Neutrophil (primary cell): ENCODE measurements at regions not wholly inside any gene's neighbourhood (a gene's known extent, or its start where the extent isn't known, plus 50 kb on each side); places are given as distances from the start of the nearest gene placed in this dataset.

Experiments
- H3K27ac ChIP-seq: fragments of 200-600 bp; sonication (generic); 2 replicates; pipeline ENCODE4 v1.5.1; 2016; ENCODE audit warnings: mild to moderate bottlenecking, moderate library complexity
- H3K27me3 ChIP-seq: fragments of 200-600 bp; sonication (generic); 2 replicates; pipeline ENCODE4 v1.6.0; 2016; ENCODE audit warnings: mild to moderate bottlenecking
- H3K36me3 ChIP-seq: fragments of 200-600 bp; sonication (generic); 2 replicates; pipeline ENCODE4 v1.5.1; 2017
- H3K4me1 ChIP-seq, 2 experiments: fragments of 200-600 bp in 1 of 2; sonication (generic) in 1 of 2; 1 replicate in 1 of 2; 2 replicates in 1 of 2; pipeline versions ENCODE4 v1.5.1 to v1.6.1; 2013 to 2016; ENCODE audit warnings: low read depth in 1 of 2, low read length in 1 of 2, mild to moderate bottlenecking in 1 of 2, moderate library complexity in 1 of 2; ENCODE audit not compliant: control insufficient read depth in 1 of 2, insufficient read depth in 1 of 2
- H3K4me3 ChIP-seq, 2 experiments: fragments of 200-600 bp in 1 of 2; sonication (generic) in 1 of 2; 1 replicate in 1 of 2; 2 replicates in 1 of 2; pipeline ENCODE4 v1.5.1; 2013 to 2016; ENCODE audit warnings: low read depth in 1 of 2, low read length in 1 of 2, mild to moderate bottlenecking in 1 of 2, moderate library complexity in 1 of 2
- H3K9me3 ChIP-seq: fragments of 200-600 bp; sonication (generic); 2 replicates; pipeline ENCODE4 v1.5.1; 2016
- CTCF ChIP-seq: fragments of 200-600 bp; sonication (generic); IDR thresholded peaks from 2 replicates; pipeline ENCODE4 v1.5.1; 2016; ENCODE audit warnings: antibody characterized with exemption

- no peak for TF ChIP-seq CTCF
Observed at GRCh38 chrX:39504850-39505259, 592.9 kb downstream of the BCOR start.

GRCh38 chrX:39506131-39506530 lies 591.6 kb downstream of the BCOR start:
- Histone ChIP-seq H3K36me3 (no peaks in the 10 kb centered on the region), H3K27ac (no peak overlapping the region), H3K4me1 (peaks cover 0 to 5% of the 10 kb centered on the region in 2 experiments), H3K9me3 (no peaks in the 10 kb centered on the region), H3K27me3 (no peaks in the 10 kb centered on the region), H3K4me3 (no peak overlapping the region)
- TF ChIP-seq CTCF: no peak

More at GRCh38 chrX:39504850-39505259, 592.9 kb downstream of the BCOR start:
- Histone ChIP-seq H3K27me3 (no peaks in the 10 kb centered on the region), H3K27ac (no peak overlapping the region), H3K9me3 (no peaks in the 10 kb centered on the region), H3K4me3 (no peak overlapping the region), H3K36me3 (no peaks in the 10 kb centered on the region), H3K4me1 (peaks cover 0 to 5% of the 10 kb centered on the region in 2 experiments)

GRCh38 chrX:39507034-39507433 lies 590.7 kb downstream of the BCOR start:
- no peaks in the 10 kb centered on the region for H3K9me3 ChIP-seq
- TF ChIP-seq CTCF: no peak
- H3K27me3 ChIP-seq: no peaks in the 10 kb centered on the region
- peaks cover 0 to 5% of the 10 kb centered on the region in 2 experiments for H3K4me1 ChIP-seq
- H3K4me3 ChIP-seq: no peak overlapping the region
- no peak overlapping the region for H3K27ac ChIP-seq
- H3K36me3 ChIP-seq: no peaks in the 10 kb centered on the region

- TF ChIP-seq CTCF: no peak
- Histone ChIP-seq H3K9me3 (no peaks in the 10 kb centered on the region), H3K27me3 (no peaks in the 10 kb centered on the region), H3K4me3 (no peak overlapping the region), H3K27ac (no peak overlapping the region), H3K4me1 (peaks cover 0 to under 1% of the 10 kb centered on the region in 2 experiments), H3K36me3 (no peaks in the 10 kb centered on the region)
Observed at GRCh38 chrX:39507617-39508299, 590.0 kb downstream of the BCOR start.

GRCh38 chrX:39508300-39508692 lies 589.5 kb downstream of the BCOR start:
- no peak overlapping the region for H3K4me3 ChIP-seq
- H3K27ac ChIP-seq: no peak overlapping the region
- no peaks in the 10 kb centered on the region for H3K27me3 ChIP-seq
- TF ChIP-seq CTCF: no peak
- H3K9me3 ChIP-seq: no peaks in the 10 kb centered on the region
- no peaks in the 10 kb centered on the region for H3K36me3 ChIP-seq
- no peaks in the 10 kb centered on the region for H3K4me1 ChIP-seq
